ENCODE measurements at regions not wholly inside any gene's neighbourhood (a gene's known extent, or its start where the extent isn't known, plus 50 kb on each side); places are given as distances from the start of the nearest gene placed in this dataset.

DNA sequence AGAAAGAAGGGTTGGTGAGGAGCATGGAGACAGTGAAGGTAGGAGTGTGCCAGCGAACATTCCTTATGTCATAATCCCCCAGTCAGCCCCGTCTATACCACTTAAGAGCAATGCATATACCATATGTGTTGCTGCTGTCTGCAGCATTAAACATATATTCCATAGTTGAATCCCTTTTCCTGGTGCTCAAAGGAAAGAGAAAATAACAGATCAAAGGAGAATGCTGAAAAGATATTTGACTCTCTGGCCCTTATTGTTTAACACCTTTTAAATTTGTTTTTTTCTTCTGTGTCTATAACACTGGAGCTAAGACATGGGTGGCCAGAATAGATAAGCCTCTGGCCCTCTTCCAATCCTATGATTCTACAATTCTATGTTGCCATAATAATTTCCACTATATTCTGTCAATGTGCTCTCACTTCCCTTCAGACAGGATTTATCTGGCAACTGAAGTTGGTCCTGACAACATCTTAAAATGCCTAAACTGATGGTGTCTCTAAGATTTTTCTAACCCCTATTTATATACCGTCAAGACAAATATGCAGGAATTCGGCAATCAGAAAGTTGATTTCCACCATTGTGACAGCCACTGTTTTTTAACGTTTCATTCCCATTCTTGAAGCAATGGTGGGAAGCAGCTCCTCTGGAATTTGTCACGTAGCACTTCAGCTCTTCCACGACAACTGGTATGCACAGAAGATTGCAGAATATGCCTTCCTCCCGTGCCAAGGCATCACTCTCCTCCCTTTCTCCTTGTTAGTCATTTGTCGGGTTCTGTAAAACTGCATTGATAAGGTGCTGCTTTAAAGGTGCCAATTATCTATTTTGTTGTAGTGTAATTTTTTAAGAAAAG is 204.7 kb downstream of the BCAT1 start:
- Histone ChIP-seq H3K9me3 (ENCODE audit: control insufficient read depth, insufficient read depth, low read length) (no peaks in the 10 kb centered on the region), H3K4me1 (ENCODE audit: control insufficient read depth, insufficient read depth, low read length) (no peaks in the 10 kb centered on the region; the same call in 1 of the 2 replicates), H3K4me3 (ENCODE audit: low read length) (no peak overlapping the region), H3K27ac (ENCODE audit: low read length) (no peak overlapping the region), H3K27me3 (ENCODE audit: control insufficient read depth, insufficient read depth, low read length) (no peaks in the 10 kb centered on the region), H3K36me3 (ENCODE audit: control insufficient read depth, insufficient read depth, low read length) (no peaks in the 10 kb centered on the region)
- no peak for DNase-seq (ENCODE audit: low read depth, low spot score)
- WGBS (ENCODE audit: insufficient coverage, insufficient read length): no CpG with 5 or more reads among the region's 9 CpGs

GRCh38 chr12:24742378-24742777 is 206.5 kb downstream of the BCAT1 start:
- H3K4me3 ChIP-seq (ENCODE audit: low read length): no peak overlapping the region
- DNase-seq (ENCODE audit: low read depth, low spot score): no peak
- H3K27ac ChIP-seq (ENCODE audit: low read length): no peak overlapping the region
- H3K4me1 ChIP-seq (ENCODE audit: control insufficient read depth, insufficient read depth, low read length): no peaks in the 10 kb centered on the region
- WGBS (ENCODE audit: insufficient coverage, insufficient read length): no CpG with 5 or more reads among the region's 5 CpGs
- H3K36me3 ChIP-seq (ENCODE audit: control insufficient read depth, insufficient read depth, low read length): no peaks in the 10 kb centered on the region
- H3K9me3 ChIP-seq (ENCODE audit: control insufficient read depth, insufficient read depth, low read length): no peaks in the 10 kb centered on the region
- no peaks in the 10 kb centered on the region for H3K27me3 ChIP-seq (ENCODE audit: control insufficient read depth, insufficient read depth, low read length)

- 100% methylated on average over 1 of the region's 9 CpGs for whole genome bisulfite sequencing (ENCODE audit: insufficient coverage, insufficient read length)
- no peak overlapping the region for H3K27ac ChIP-seq (ENCODE audit: low read length)
- no peaks in the 10 kb centered on the region for H3K27me3 ChIP-seq (ENCODE audit: control insufficient read depth, insufficient read depth, low read length)
- no peak overlapping the region for H3K4me3 ChIP-seq (ENCODE audit: low read length)
- H3K9me3 ChIP-seq (ENCODE audit: control insufficient read depth, insufficient read depth, low read length): no peaks in the 10 kb centered on the region
- no peaks in the 10 kb centered on the region for H3K36me3 ChIP-seq (ENCODE audit: control insufficient read depth, insufficient read depth, low read length)
- no peak for DNase-seq (ENCODE audit: low read depth, low spot score)
- H3K4me1 ChIP-seq (ENCODE audit: control insufficient read depth, insufficient read depth, low read length): no peaks in the 10 kb centered on the region
Observed at GRCh38 chr12:24741216-24741615, 207.7 kb downstream of the BCAT1 start.

- Histone ChIP-seq H3K4me3 (ENCODE audit: low read length) (no peak overlapping the region), H3K36me3 (ENCODE audit: control insufficient read depth, insufficient read depth, low read length) (no peaks in the 10 kb centered on the region), H3K4me1 (ENCODE audit: control insufficient read depth, insufficient read depth, low read length) (no peaks in the 10 kb centered on the region), H3K27ac (ENCODE audit: low read length) (no peak overlapping the region), H3K27me3 (ENCODE audit: control insufficient read depth, insufficient read depth, low read length) (no peaks in the 10 kb centered on the region), H3K9me3 (ENCODE audit: control insufficient read depth, insufficient read depth, low read length) (no peaks in the 10 kb centered on the region)
- DNase-seq (ENCODE audit: low read depth, low spot score): no peak
- WGBS (ENCODE audit: insufficient coverage, insufficient read length): no CpG with 5 or more reads among the region's 2 CpGs
Observed at GRCh38 chr12:24739106-24739779, 209.7 kb downstream of the BCAT1 start.

DNA sequence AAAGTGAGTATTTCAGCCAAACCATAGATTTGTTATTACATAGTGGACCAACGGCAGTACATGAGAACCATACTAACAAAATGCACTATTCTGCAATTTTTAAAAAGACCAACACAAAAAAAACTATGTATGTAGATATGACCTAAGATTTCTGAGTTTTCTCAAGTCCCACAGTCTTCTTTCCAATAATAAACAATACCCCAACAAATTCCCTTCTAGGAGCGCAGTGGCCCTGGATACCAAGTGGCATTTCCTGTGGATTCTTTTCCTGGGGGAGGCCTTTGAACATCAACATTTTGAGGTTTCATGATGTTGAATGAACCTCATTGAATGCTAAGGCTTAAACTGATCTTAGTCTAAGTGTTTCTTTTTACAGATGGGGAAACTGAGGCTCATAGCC is 210.5 kb downstream of the BCAT1 start:
- Histone ChIP-seq H3K4me1 (ENCODE audit: control insufficient read depth, insufficient read depth, low read length) (no peaks in the 10 kb centered on the region), H3K4me3 (ENCODE audit: low read length) (no peak overlapping the region), H3K27me3 (ENCODE audit: control insufficient read depth, insufficient read depth, low read length) (no peaks in the 10 kb centered on the region), H3K36me3 (ENCODE audit: control insufficient read depth, insufficient read depth, low read length) (no peaks in the 10 kb centered on the region), H3K9me3 (ENCODE audit: control insufficient read depth, insufficient read depth, low read length) (no peaks in the 10 kb centered on the region), H3K27ac (ENCODE audit: low read length) (no peak overlapping the region)
- DNase-seq (ENCODE audit: low read depth, low spot score): no peak
- WGBS (ENCODE audit: insufficient coverage, insufficient read length): no CpG with 5 or more reads among the region's 2 CpGs

DNA sequence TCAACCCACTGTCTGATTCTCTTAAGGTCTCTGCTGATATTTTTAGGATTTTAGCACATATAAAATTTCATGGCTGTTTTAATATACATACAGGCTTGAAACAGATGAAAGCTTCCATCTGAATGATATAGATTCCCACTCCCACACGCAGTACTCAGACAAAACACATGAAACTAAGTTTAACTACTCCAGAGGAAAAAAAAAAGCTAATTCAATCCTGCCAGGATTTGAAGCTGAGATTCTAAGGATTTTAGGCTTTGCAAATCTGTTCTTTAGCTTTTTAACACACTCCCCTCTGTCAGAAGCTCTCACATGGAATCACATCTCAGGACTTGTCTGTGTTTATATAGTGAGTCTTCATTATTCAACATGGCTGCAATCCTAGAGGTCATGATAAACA is 217.3 kb downstream of the BCAT1 start:
- H3K36me3 ChIP-seq (ENCODE audit: control insufficient read depth, insufficient read depth, low read length): no peaks in the 10 kb centered on the region
- DNase-seq (ENCODE audit: low read depth, low spot score): no peak

GRCh38 chr12:24730489-24730896 is 218.4 kb downstream of the BCAT1 start:
- WGBS (ENCODE audit: insufficient coverage, insufficient read length): no CpG with 5 or more reads among the region's 1 CpG
- H3K4me1 ChIP-seq (ENCODE audit: control insufficient read depth, insufficient read depth, low read length): no peaks in the 10 kb centered on the region
- DNase-seq (ENCODE audit: low read depth, low spot score): no peak

More for the DNA sequence above, 217.3 kb downstream of the BCAT1 start:
- H3K4me1 ChIP-seq (ENCODE audit: control insufficient read depth, insufficient read depth, low read length): no peaks in the 10 kb centered on the region
- no peak overlapping the region for H3K4me3 ChIP-seq (ENCODE audit: low read length)
- no peak overlapping the region for H3K27ac ChIP-seq (ENCODE audit: low read length)
- H3K27me3 ChIP-seq (ENCODE audit: control insufficient read depth, insufficient read depth, low read length): no peaks in the 10 kb centered on the region
- H3K9me3 ChIP-seq (ENCODE audit: control insufficient read depth, insufficient read depth, low read length): no peaks in the 10 kb centered on the region
- no CpG with 5 or more reads among the region's 1 CpG for WGBS (ENCODE audit: insufficient coverage, insufficient read length)

DNA sequence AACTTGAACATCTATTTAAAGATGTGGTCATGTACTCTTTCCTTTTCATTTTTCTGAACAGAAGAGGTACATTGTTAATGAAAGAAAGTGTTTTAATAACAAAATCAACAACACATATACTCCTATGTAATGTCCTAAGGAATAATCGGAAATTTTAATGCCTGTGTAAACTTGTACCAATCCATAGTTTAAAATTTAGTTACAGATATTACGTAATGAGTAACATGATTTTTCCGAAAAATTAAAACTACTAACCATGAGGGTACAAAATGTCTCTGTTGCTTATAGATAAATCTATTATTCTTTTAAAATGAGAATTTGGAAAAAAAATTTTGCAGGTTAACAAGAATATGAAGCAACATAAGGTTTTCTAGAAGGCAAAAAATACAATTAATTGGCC is 220.1 kb downstream of the BCAT1 start:
- no peak for DNase-seq (ENCODE audit: low read depth, low spot score)
- H3K27ac ChIP-seq (ENCODE audit: low read length): no peak overlapping the region
- no CpG with 5 or more reads among the region's 3 CpGs for WGBS (ENCODE audit: insufficient coverage, insufficient read length)
- no peaks in the 10 kb centered on the region for H3K4me1 ChIP-seq (ENCODE audit: control insufficient read depth, insufficient read depth, low read length)
- H3K4me3 ChIP-seq (ENCODE audit: low read length): no peak overlapping the region
- H3K9me3 ChIP-seq (ENCODE audit: control insufficient read depth, insufficient read depth, low read length): no peaks in the 10 kb centered on the region
- H3K27me3 ChIP-seq (ENCODE audit: control insufficient read depth, insufficient read depth, low read length): no peaks in the 10 kb centered on the region
- no peaks in the 10 kb centered on the region for H3K36me3 ChIP-seq (ENCODE audit: control insufficient read depth, insufficient read depth, low read length)

More at GRCh38 chr12:24730489-24730896, 218.4 kb downstream of the BCAT1 start:
- no peaks in the 10 kb centered on the region for H3K36me3 ChIP-seq (ENCODE audit: control insufficient read depth, insufficient read depth, low read length)
- H3K4me3 ChIP-seq (ENCODE audit: low read length): no peak overlapping the region
- H3K9me3 ChIP-seq (ENCODE audit: control insufficient read depth, insufficient read depth, low read length): no peaks in the 10 kb centered on the region
- H3K27me3 ChIP-seq (ENCODE audit: control insufficient read depth, insufficient read depth, low read length): no peaks in the 10 kb centered on the region
- H3K27ac ChIP-seq (ENCODE audit: low read length): no peak overlapping the region

DNA sequence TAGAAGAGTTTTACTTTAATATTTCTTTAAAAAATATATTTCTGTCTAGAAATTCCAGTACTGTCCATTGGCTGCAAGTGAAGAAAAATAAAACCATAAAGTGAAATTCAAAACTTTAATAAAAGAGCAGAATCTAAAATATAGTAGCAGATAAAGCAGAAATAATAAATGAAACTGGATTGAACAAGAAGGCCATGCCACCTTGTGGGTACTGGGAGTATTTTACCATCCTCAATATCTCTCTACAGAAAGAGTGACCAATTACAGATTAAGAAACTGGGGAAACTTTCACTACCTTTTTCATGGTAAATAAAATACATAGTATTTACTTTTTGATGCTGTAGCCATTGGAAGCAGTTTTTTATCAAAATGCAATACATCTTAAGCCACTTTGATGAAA is 220.5 kb downstream of the BCAT1 start:
- DNase-seq (ENCODE audit: low read depth, low spot score): no peak
- no peaks in the 10 kb centered on the region for H3K27me3 ChIP-seq (ENCODE audit: control insufficient read depth, insufficient read depth, low read length)
- no peaks in the 10 kb centered on the region for H3K36me3 ChIP-seq (ENCODE audit: control insufficient read depth, insufficient read depth, low read length)
- H3K4me3 ChIP-seq (ENCODE audit: low read length): no peak overlapping the region
- H3K27ac ChIP-seq (ENCODE audit: low read length): no peak overlapping the region
- H3K9me3 ChIP-seq (ENCODE audit: control insufficient read depth, insufficient read depth, low read length): no peaks in the 10 kb centered on the region
- H3K4me1 ChIP-seq (ENCODE audit: control insufficient read depth, insufficient read depth, low read length): no peaks in the 10 kb centered on the region

DNA sequence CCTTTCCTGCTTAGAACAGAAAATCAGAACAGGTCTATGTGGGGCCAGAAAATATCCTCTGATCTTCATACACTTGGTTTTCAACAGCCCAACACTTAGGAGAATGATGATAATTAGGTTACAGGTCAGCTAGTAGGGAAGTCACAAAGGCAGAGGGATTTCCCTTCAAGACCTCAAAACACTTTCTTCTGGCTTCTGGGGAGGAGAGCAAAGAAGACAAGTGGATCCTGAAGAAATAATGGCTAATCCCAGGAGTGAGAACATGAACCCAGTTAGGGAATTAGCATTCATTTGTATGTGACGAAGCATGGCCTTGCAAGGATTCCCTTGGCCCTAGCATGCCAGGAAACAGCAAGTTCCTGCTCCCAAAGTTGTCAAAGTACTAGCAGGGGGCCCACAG is 223.3 kb downstream of the BCAT1 start:
- Histone ChIP-seq H3K4me3 (ENCODE audit: low read length) (no peak overlapping the region), H3K4me1 (ENCODE audit: control insufficient read depth, insufficient read depth, low read length) (no peaks in the 10 kb centered on the region), H3K27ac (ENCODE audit: low read length) (no peak overlapping the region), H3K9me3 (ENCODE audit: control insufficient read depth, insufficient read depth, low read length) (no peaks in the 10 kb centered on the region), H3K27me3 (ENCODE audit: control insufficient read depth, insufficient read depth, low read length) (no peaks in the 10 kb centered on the region), H3K36me3 (ENCODE audit: control insufficient read depth, insufficient read depth, low read length) (no peaks in the 10 kb centered on the region)
- DNase-seq (ENCODE audit: low read depth, low spot score): no peak
- no CpG with 5 or more reads among the region's 1 CpG for WGBS (ENCODE audit: insufficient coverage, insufficient read length)
